GM21529 (cell line): ENCODE measurements at regions not wholly inside any gene's neighbourhood (a gene's known extent, or its start where the extent isn't known, plus 50 kb on each side); places are given as distances from the start of the nearest gene placed in this dataset.

ENCODE experiments used
- ATAC-seq: cut with Tn5 transposase; IDR thresholded peaks from one replicate; pipeline ENCODE4 v1.9.1; 2021; ENCODE audit not compliant: unreplicated experiment

DNA sequence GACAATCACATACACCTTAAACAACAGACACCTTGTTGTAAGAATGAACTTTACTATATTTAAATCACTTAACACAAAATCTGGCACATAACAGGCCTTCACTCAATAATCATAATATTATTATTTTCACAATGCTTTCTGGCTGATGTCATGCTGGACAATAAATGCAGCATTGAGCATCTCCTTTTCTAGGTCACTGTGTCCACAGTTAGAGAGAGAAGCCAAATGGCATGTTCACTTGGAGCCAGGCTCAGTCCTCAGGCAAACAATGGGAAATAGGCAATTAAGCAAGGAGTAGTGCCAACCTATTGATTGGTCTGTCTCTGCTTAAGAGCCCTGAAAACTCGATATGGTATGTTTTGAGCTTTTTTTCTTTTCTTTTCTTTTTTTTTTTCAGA, 50.6 kb upstream of the KLF4 start:
- ATAC-seq = no peak

DNA sequence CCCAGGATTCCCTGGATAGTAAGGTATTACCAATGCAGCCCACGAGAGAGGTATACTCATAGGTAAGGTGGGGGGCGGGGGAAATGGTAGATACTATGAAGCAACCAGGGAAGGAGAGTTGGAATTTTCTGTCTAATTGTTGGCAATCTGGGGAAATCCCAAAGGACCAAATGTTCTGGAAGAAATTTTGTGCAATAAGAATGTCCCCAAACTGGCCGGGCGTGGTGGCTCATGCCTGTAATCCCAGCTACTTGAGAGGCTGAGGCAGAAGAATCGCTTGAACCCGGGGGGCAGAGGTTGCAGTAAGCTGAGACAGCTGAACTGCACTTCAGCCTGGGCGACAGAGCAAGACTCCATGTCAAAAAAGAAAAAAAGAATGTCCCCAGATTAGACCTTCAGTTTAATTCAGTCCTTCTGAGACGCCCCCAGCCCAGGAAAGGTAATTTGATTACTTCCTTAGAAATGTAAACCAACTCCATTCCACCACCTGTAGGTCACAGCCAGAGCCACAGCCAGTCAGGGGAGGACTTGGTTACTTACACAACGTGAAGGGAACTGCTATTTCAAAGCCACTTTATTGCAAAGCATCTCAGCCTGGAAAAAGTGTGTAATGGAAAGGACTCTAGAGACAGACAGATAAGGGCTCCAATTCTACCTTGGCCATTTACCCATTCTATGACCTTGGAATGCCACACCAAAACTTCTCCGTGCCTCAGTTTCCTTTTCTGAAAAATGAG, 50.0 kb upstream of the KLF4 start:
- no peak for ATAC-seq
